ENCODE measurements at regions not wholly inside any gene's neighbourhood (a gene's known extent, or its start where the extent isn't known, plus 50 kb on each side); places are given as distances from the start of the nearest gene placed in this dataset.

- TF ChIP-seq POLR2AphosphoS5 (IDR thresholded peaks at IDR 0.05; ENCODE audit: low read depth, low read length) (no peak), FOXP2 (optimal IDR thresholded peaks at IDR 0.05; ENCODE audit: borderline replicate concordance, extremely low read depth, extremely low read length, insufficient read depth) (no peak), TAF1 (IDR thresholded peaks at IDR 0.05; ENCODE audit: borderline replicate concordance, insufficient read depth, low read length) (no peak), SIN3A (IDR thresholded peaks at IDR 0.05; ENCODE audit: borderline replicate concordance, insufficient read depth, low read length) (no peak)
- TF ChIP-seq, protein P1, sequence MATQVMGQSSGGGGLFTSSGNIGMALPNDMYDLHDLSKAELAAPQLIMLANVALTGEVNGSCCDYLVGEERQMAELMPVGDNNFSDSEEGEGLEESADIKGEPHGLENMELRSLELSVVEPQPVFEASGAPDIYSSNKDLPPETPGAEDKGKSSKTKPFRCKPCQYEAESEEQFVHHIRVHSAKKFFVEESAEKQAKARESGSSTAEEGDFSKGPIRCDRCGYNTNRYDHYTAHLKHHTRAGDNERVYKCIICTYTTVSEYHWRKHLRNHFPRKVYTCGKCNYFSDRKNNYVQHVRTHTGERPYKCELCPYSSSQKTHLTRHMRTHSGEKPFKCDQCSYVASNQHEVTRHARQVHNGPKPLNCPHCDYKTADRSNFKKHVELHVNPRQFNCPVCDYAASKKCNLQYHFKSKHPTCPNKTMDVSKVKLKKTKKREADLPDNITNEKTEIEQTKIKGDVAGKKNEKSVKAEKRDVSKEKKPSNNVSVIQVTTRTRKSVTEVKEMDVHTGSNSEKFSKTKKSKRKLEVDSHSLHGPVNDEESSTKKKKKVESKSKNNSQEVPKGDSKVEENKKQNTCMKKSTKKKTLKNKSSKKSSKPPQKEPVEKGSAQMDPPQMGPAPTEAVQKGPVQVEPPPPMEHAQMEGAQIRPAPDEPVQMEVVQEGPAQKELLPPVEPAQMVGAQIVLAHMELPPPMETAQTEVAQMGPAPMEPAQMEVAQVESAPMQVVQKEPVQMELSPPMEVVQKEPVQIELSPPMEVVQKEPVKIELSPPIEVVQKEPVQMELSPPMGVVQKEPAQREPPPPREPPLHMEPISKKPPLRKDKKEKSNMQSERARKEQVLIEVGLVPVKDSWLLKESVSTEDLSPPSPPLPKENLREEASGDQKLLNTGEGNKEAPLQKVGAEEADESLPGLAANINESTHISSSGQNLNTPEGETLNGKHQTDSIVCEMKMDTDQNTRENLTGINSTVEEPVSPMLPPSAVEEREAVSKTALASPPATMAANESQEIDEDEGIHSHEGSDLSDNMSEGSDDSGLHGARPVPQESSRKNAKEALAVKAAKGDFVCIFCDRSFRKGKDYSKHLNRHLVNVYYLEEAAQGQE (IDR thresholded peaks at IDR 0.05; ENCODE audit: insufficient read depth in 1 of 2, low read depth in 2 of 2, low read length in 2 of 2): peak in 1 of 2 experiments; percentile 43; a peak in 1 of 4 replicates
These were observed 73.7 kb upstream of the H2AZ1 start for GRCh38 chr4:100023800-100024199.

GRCh38 chr4:100022792-100023222 is 72.7 kb upstream of the H2AZ1 start:
- TF ChIP-seq, protein P1 (IDR thresholded peaks at IDR 0.05; ENCODE audit: insufficient read depth in 1 of 2, low read depth in 2 of 2, low read length in 2 of 2): no peak
- TF ChIP-seq SIN3A (IDR thresholded peaks at IDR 0.05; ENCODE audit: borderline replicate concordance, insufficient read depth, low read length) (no peak), FOXP2 (optimal IDR thresholded peaks at IDR 0.05; ENCODE audit: borderline replicate concordance, extremely low read depth, extremely low read length, insufficient read depth) (no peak), POLR2AphosphoS5 (IDR thresholded peaks at IDR 0.05; ENCODE audit: low read depth, low read length) (no peak), TAF1 (IDR thresholded peaks at IDR 0.05; ENCODE audit: borderline replicate concordance, insufficient read depth, low read length) (no peak)

GRCh38 chr4:100019821-100020220 is 69.7 kb upstream of the H2AZ1 start:
- no peak for TF ChIP-seq FOXP2 (optimal IDR thresholded peaks at IDR 0.05; ENCODE audit: borderline replicate concordance, extremely low read depth, extremely low read length, insufficient read depth)
- no peak for TF ChIP-seq SIN3A (IDR thresholded peaks at IDR 0.05; ENCODE audit: borderline replicate concordance, insufficient read depth, low read length)
- TF ChIP-seq, protein P1 (IDR thresholded peaks at IDR 0.05; ENCODE audit: insufficient read depth in 1 of 2, low read depth in 2 of 2, low read length in 2 of 2): no peak
- TF ChIP-seq TAF1 (IDR thresholded peaks at IDR 0.05; ENCODE audit: borderline replicate concordance, insufficient read depth, low read length): no peak
- TF ChIP-seq POLR2AphosphoS5 (IDR thresholded peaks at IDR 0.05; ENCODE audit: low read depth, low read length): no peak

- TF ChIP-seq TAF1 (IDR thresholded peaks at IDR 0.05; ENCODE audit: borderline replicate concordance, insufficient read depth, low read length) (no peak), FOXP2 (optimal IDR thresholded peaks at IDR 0.05; ENCODE audit: borderline replicate concordance, extremely low read depth, extremely low read length, insufficient read depth) (no peak), POLR2AphosphoS5 (IDR thresholded peaks at IDR 0.05; ENCODE audit: low read depth, low read length) (no peak), SIN3A (IDR thresholded peaks at IDR 0.05; ENCODE audit: borderline replicate concordance, insufficient read depth, low read length) (no peak)
- TF ChIP-seq, protein P1 (IDR thresholded peaks at IDR 0.05; ENCODE audit: insufficient read depth in 1 of 2, low read depth in 2 of 2, low read length in 2 of 2): no peak
These were observed 67.7 kb upstream of the H2AZ1 start for GRCh38 chr4:100017637-100018310.

All from PFSK-1 (cell line).